Stimulated activated CD4-positive, alpha-beta T cell treated with anti-CD3 and anti-CD28 coated beads, Interleukin-2, amount 100 ng/mL, for 48 hours (primary cell): ENCODE measurements at regions not wholly inside any gene's neighbourhood (a gene's known extent, or its start where the extent isn't known, plus 50 kb on each side); places are given as distances from the start of the nearest gene placed in this dataset.
"Not testable (repeated sequence)": the region's sequence is repeated elsewhere in the genome, so short reads cannot be mapped to it uniquely, and the experiment has no call there.

Source experiments
- DNase-seq, 2 donors: peaks; one replicate each; pipeline ENCODE4 v3.0.0-alpha.2; 2020

DNA sequence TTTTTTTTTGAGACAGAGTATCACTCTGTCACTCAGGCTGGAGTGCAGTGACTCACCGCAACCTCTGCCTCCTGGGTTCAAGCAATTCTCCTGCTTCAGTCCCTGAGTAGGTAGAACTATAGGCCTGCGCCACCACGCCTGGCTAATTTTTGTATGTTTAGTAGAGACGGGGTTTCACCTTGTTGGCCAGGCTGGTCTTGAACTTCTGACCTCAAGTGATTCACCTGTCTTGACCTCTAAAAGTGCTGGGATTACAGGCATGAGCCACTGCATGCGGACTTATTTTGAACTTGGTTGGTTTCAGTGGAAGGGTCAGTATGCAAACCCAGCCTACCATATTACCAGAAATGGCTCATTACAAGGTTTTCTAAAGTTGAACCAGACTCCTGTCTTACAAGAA, 61.6 kb upstream of the GBA3 start:
- DNase-seq, result not testable (repeated sequence)

DNA sequence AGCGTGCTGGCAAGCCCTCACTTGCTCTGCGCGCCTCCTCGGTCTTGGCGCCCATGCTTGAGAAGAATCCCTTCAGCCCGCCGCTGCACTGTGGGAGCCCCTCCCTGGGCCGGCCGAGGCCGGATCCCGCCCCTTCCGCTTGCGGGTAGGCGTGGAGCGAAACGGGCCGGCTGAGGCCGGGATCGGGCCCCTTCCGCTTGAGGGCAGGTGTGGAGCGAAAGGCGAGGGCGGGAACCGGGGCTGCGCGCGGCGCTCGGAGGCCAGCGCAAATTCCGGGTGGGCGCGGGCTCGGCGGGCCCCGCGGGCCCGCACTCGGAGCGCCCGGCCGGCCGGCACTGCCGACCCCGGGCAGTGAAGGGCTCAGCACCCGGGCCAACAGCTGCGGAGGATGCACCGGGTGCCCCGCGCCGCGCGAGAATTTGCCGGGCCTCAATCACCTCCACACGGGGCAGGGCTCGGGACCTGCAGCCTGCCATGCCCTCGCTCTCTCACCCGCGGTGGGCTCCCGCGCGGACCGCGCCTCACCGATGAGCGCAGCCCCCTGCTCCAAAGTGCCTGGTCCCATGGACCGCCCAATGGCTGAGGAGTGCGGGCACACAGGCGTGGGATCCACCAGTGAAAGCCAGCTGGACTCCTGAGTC, 58.1 kb upstream of the GBA3 start:
- no peak for DNase-seq

DNA sequence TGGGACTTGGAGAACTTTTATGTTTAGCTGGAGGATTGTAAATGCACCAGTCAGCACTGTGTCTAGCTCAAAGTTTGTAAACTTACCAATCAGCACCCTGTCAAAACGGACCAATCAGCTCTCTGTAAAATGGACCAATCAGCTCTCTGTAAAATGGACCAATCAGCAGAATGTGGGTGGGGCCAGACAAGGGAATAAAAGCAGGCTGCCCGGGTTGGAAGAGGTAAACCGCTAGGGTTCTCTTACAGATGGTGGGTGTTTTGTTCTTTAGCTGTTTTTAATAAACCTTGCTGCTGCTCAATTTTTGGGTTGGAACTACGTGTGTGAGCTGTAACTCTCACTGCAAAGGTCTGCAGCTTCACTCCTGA, 57.6 kb upstream of the GBA3 start:
- DNase-seq, result not testable (repeated sequence)

DNA sequence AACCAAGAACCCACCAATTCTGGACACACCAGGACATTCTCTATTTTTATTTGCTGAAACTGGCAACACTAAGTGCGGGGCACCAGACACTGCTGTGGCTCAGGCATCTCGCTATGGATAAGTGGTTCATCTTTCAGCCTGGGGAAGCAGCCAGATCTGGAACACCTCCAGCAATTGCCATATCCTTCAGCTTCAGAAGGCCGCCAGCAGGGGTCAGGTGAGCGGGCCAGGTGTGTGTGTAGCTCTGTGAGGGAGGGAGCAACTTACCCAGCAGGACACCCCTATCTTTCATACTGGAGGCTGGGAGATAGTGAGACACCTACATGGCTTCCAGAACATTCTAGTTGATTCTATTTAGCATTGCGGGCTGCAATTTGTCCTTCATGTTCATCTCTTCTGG, 57.0 kb upstream of the GBA3 start:
- no peak for DNase-seq

DNA sequence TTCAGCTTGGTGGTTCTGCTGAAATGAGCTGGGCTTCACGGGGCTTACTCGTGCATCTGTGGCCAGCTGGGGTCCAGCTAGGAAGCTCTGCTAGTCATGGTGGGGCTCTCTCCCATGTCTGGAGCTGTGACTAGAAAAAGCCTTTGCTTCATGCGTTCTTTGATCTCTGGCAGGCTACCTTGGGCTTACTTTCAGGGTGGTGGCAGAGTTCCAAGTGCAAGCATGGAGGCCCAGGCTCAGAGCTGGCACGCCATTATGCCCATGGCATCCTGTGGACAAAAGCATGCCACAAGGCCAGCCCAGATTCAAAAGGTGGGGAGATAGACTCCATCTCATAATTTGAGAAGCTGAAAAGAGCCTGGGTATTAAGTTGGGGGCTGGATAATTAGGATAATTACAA, 55.4 kb upstream of the GBA3 start:
- no peak for DNase-seq
